ENCODE measurements at regions not wholly inside any gene's neighbourhood (a gene's known extent, or its start where the extent isn't known, plus 50 kb on each side); places are given as distances from the start of the nearest gene placed in this dataset.

DNA sequence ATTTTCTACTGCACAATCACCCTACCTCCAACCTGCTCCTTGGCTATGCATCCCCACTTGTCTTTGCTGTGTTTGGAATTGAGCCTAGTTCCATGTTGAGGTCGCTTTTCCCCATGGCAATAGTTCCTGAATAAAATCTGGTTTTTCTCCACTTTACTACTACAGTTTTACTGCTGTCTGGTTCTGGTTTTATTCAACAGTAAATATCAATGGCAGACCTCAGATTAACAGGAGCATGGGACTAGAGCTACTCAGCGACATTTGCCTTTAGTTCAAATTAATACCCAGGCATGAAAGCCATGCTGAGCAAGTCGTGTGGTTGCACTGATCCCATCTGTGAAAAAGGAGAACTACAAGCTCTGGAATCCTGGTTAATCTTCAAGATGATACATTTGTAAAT, 460.3 kb downstream of the GRXCR1 start:
- TF ChIP-seq, protein P1, sequence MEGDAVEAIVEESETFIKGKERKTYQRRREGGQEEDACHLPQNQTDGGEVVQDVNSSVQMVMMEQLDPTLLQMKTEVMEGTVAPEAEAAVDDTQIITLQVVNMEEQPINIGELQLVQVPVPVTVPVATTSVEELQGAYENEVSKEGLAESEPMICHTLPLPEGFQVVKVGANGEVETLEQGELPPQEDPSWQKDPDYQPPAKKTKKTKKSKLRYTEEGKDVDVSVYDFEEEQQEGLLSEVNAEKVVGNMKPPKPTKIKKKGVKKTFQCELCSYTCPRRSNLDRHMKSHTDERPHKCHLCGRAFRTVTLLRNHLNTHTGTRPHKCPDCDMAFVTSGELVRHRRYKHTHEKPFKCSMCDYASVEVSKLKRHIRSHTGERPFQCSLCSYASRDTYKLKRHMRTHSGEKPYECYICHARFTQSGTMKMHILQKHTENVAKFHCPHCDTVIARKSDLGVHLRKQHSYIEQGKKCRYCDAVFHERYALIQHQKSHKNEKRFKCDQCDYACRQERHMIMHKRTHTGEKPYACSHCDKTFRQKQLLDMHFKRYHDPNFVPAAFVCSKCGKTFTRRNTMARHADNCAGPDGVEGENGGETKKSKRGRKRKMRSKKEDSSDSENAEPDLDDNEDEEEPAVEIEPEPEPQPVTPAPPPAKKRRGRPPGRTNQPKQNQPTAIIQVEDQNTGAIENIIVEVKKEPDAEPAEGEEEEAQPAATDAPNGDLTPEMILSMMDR (IDR thresholded peaks at IDR 0.05), result no peak
- TF ChIP-seq ZFX (IDR thresholded peaks at IDR 0.05; ENCODE audit: borderline replicate concordance), result no peak

Data from 22Rv1 (cell line).